Stomach smooth muscle (tissue), 2 donors: ENCODE measurements at regions not wholly inside any gene's neighbourhood (a gene's known extent, or its start where the extent isn't known, plus 50 kb on each side); places are given as distances from the start of the nearest gene placed in this dataset.
"Not testable (repeated sequence)": the region's sequence is repeated elsewhere in the genome, so short reads cannot be mapped to it uniquely, and the experiment has no call there.

ENCODE experiments used
- H3K27ac ChIP-seq: one replicate; pipeline ENCODE4 v1.7.0; 2013; ENCODE audit warnings: mild to moderate bottlenecking, low read length, inconsistent platforms
- H3K27me3 ChIP-seq, 2 donors: one replicate each; pipeline ENCODE4 v1.7.0; 2013; ENCODE audit warnings: low read length in 2 of 2; ENCODE audit not compliant: insufficient read depth in 2 of 2, control insufficient read depth in 1 of 2
- H3K36me3 ChIP-seq, 2 donors: one replicate each; pipeline ENCODE4 v1.7.0; 2013; ENCODE audit warnings: low read length in 2 of 2; ENCODE audit not compliant: control insufficient read depth in 2 of 2, insufficient read depth in 2 of 2
- H3K4me1 ChIP-seq: one replicate; pipeline ENCODE4 v1.7.0; 2013; ENCODE audit warnings: low read length; ENCODE audit not compliant: control insufficient read depth, insufficient read depth
- H3K4me3 ChIP-seq, 2 donors: one replicate each; pipeline ENCODE4 v1.7.0; 2013; ENCODE audit warnings: low read length in 2 of 2
- H3K9ac ChIP-seq, 2 donors: one replicate each; pipeline ENCODE4 v1.7.0; 2013; ENCODE audit warnings: low read length in 2 of 2, mild to moderate bottlenecking in 1 of 2
- H3K9me3 ChIP-seq, 2 donors: one replicate each; pipeline ENCODE4 v1.7.0; 2013; ENCODE audit warnings: low read length in 2 of 2; ENCODE audit not compliant: control insufficient read depth in 2 of 2
- donor health status: healthy.
- donor health status: Pancreatic carcinoma.

- Histone ChIP-seq H3K4me1 (no peaks in the 10 kb centered on the region), H3K36me3 (no peaks in the 10 kb centered on the region), H3K9me3 (no peaks in the 10 kb centered on the region), H3K9ac (no peak overlapping the region), H3K27ac (no peak overlapping the region), H3K27me3 (peaks cover 3 to 29% of the 10 kb centered on the region in 2 donors), H3K4me3 (no peak overlapping the region)
These were observed 196.6 kb upstream of the SDK2 start for GRCh38 chr17:73840829-73841228.

DNA sequence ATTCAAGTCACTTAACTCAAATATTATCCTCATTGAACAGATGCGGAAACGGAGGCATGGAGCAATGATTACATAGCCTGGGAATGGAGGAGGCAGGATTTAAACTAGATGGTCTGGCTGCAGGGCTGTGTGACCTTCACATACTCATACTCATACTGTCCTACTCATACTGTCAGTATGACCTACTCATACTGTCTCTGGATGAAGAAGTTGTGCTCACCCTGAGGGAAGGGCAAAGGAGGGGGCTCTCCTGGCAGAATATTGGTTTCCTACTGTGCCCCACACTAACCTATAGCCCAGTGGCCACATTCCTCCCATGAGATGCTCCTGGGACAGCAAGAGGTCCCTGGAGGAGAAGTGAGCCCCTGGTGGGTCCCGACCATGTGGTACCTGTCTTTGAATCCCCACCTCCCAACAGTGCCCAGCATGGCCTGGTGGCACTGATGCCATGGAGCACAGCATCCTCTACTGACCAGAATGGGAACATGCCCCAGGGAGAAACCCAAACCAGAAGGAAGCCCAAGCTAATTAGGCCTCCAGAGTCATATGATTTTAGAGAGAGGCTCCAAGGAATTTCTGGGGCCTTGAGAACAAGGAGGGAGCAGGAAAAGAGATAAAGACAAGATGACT is 197.3 kb upstream of the SDK2 start:
- Histone ChIP-seq H3K36me3 (no peaks in the 10 kb centered on the region), H3K27ac (no peak overlapping the region), H3K4me3 (no peak overlapping the region), H3K4me1 (no peaks in the 10 kb centered on the region), H3K9ac (no peak overlapping the region), H3K9me3 (no peaks in the 10 kb centered on the region), H3K27me3 (peaks cover 3 to 22% of the 10 kb centered on the region in 2 donors)

- no peaks in the 10 kb centered on the region for H3K9me3 ChIP-seq
- H3K4me1 ChIP-seq, result no peaks in the 10 kb centered on the region
- no peak overlapping the region for H3K9ac ChIP-seq
- no peak overlapping the region for H3K4me3 ChIP-seq
- H3K36me3 ChIP-seq, result no peaks in the 10 kb centered on the region
- peaks cover 0 to 5% of the 10 kb centered on the region in 2 donors for H3K27me3 ChIP-seq
- H3K27ac ChIP-seq, result no peak overlapping the region
These were observed 203.7 kb upstream of the SDK2 start for GRCh38 chr17:73847952-73848351.

GRCh38 chr17:73850426-73850825 is 206.2 kb upstream of the SDK2 start:
- no peak overlapping the region for H3K4me3 ChIP-seq
- H3K36me3 ChIP-seq, result no peaks in the 10 kb centered on the region
- H3K27ac ChIP-seq, result no peak overlapping the region
- no peak overlapping the region for H3K9ac ChIP-seq
- H3K9me3 ChIP-seq, result peaks cover 3 to 4% of the 10 kb centered on the region in 2 donors
- H3K27me3 ChIP-seq, result peaks cover 0 to 2% of the 10 kb centered on the region in 2 donors
- no peaks in the 10 kb centered on the region for H3K4me1 ChIP-seq

DNA sequence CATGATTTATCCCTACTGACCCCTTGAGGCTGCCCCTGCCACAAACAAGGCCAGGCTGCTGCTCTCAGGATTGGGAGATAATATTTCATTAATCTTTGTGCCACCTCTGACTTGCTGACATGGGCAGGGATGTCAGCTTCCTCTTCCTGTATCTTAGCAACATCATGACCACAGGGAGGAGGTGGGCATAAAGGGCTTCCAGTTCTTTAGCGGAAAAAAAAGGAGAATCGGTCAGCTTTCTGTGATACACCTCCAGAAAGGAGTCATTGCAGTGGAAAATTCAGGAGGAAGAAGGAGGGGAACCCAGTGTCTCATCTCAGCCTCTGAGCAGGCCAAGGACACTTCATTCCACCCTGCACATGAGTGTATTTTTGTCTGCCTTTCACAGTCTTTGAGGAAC is 206.8 kb upstream of the SDK2 start:
- H3K4me3 ChIP-seq, result no peak overlapping the region
- H3K36me3 ChIP-seq, result no peaks in the 10 kb centered on the region
- peaks cover 3 to 5% of the 10 kb centered on the region in 2 donors for H3K9me3 ChIP-seq
- H3K27ac ChIP-seq, result no peak overlapping the region
- peaks cover 0 to 2% of the 10 kb centered on the region in 2 donors for H3K27me3 ChIP-seq
- no peaks in the 10 kb centered on the region for H3K4me1 ChIP-seq
- no peak overlapping the region for H3K9ac ChIP-seq

DNA sequence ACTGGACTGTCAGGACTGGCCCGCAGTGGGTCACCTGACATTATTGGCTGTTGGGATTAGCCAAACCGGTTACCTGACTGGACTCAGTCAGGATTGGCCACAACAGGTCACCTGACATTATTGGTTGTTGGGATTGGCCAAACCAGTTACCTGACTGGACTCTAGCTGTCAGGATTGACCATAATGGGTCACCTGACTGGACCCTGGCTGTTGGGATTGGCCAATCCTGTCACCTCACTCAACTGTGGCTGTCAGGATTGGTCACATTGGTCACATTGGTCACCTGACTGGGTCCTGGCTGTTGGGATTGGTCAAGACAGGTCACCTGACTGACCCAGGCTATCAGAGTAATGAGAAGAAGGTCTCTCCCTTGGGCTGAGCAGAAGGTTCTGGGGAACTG is 207.7 kb upstream of the SDK2 start:
- H3K9me3 ChIP-seq, result peaks cover 3 to 5% of the 10 kb centered on the region in 2 donors
- H3K9ac ChIP-seq, result no peak overlapping the region
- H3K27ac ChIP-seq, result no peak overlapping the region
- H3K4me1 ChIP-seq, result no peaks in the 10 kb centered on the region
- H3K4me3 ChIP-seq, result no peak overlapping the region
- no peaks in the 10 kb centered on the region for H3K36me3 ChIP-seq
- H3K27me3 ChIP-seq, result peaks cover 0 to 2% of the 10 kb centered on the region in 2 donors

DNA sequence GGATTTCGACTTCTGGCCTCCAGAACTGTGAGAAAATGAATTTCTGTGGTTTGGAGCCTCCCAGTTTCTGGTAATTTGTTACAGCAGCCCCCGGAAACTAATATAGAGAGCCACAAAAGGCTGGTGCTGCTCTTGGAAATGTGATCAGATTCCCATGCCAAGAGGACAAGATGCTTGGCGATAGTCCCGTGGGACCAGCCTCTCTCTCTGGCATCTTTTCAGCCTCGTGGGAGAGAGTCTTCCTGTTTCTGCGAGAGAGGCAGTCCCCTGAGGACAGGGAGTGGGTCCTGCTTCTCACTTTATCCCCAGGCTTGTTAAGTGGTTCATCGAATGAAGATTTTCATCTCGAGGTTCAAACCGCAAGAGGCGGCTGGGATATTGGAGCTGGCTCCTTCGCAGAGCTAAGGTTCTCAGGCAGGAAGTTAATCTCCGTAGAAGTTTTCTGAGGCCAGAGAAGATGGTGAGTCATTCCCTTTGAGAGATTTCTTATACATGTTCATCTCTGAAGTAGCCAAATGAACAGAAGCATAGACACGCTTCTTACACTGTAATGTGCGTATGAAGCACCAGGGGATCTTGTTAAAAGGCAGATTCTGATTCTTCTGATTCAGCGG is 211.6 kb upstream of the SDK2 start:
- Histone ChIP-seq H3K36me3 (no peaks in the 10 kb centered on the region), H3K9me3 (peaks cover 3 to 5% of the 10 kb centered on the region in 2 donors), H3K27ac (no peak overlapping the region), H3K27me3 (peaks cover 0 to 2% of the 10 kb centered on the region in 2 donors), H3K4me3 (no peak overlapping the region), H3K4me1 (no peaks in the 10 kb centered on the region), H3K9ac (no peak overlapping the region)

DNA sequence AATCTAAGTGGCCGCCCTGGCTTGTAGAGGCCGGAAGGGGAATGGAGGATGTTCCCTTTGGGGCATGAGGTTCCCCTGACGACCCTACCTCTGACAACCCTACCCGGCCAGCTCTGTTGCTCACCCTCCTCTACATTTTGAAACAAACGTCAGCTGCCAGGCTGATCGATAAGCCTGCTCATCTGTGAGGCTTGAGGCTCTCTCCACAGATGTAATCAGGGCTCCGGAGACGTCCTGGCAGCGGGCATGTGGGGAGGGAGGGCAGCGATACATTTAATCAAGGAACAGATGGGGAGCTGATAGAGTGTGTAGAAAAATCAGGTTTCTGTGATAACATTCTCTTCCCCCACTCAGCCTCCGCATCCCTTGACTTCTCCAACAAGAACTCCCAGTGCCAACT is 212.3 kb upstream of the SDK2 start:
- H3K4me1 ChIP-seq, result no peaks in the 10 kb centered on the region
- peaks cover 3 to 5% of the 10 kb centered on the region in 2 donors for H3K9me3 ChIP-seq
- H3K9ac ChIP-seq, result no peak overlapping the region
- H3K4me3 ChIP-seq, result no peak overlapping the region
- H3K36me3 ChIP-seq, result no peaks in the 10 kb centered on the region
- H3K27me3 ChIP-seq, result peaks cover 0 to 2% of the 10 kb centered on the region in 2 donors
- H3K27ac ChIP-seq, result no peak overlapping the region

- H3K9me3 ChIP-seq, H3K27me3 ChIP-seq, H3K36me3 ChIP-seq, H3K27ac ChIP-seq, H3K9ac ChIP-seq, H3K4me1 ChIP-seq, H3K4me3 ChIP-seq: not testable (repeated sequence)
These were observed 215.3 kb upstream of the SDK2 start for GRCh38 chr17:73859439-73860008.

- no peaks in the 10 kb centered on the region for H3K4me1 ChIP-seq
- no peaks in the 10 kb centered on the region for H3K9me3 ChIP-seq
- H3K36me3 ChIP-seq, result no peaks in the 10 kb centered on the region
- no peak overlapping the region for H3K4me3 ChIP-seq
- no peak overlapping the region for H3K27ac ChIP-seq
- no peaks in the 10 kb centered on the region for H3K27me3 ChIP-seq
- no peak overlapping the region for H3K9ac ChIP-seq
These were observed 217.3 kb upstream of the SDK2 start for GRCh38 chr17:73861543-73861942.
